ENCODE measurements at regions not wholly inside any gene's neighbourhood (a gene's known extent, or its start where the extent isn't known, plus 50 kb on each side); places are given as distances from the start of the nearest gene placed in this dataset.

- DNase-seq (ENCODE audit: low read depth): no peak
- no peak for TF ChIP-seq CTCF (IDR thresholded peaks at IDR 0.05; ENCODE audit: low read length, missing control alignments)
- no peak overlapping the region for H3K4me3 ChIP-seq (replicated peaks; ENCODE audit: low read depth, low read length)
Observed at GRCh38 chr14:71383510-71383909, 476.3 kb downstream of the PCNX1 start.

- no peak overlapping the region for H3K4me3 ChIP-seq (replicated peaks; ENCODE audit: low read depth, low read length)
- TF ChIP-seq CTCF (IDR thresholded peaks at IDR 0.05; ENCODE audit: low read length, missing control alignments): no peak
- DNase-seq (ENCODE audit: low read depth): no peak
Observed at GRCh38 chr14:71384007-71384845, 477.0 kb downstream of the PCNX1 start.

GRCh38 chr14:71387753-71388152 is 480.5 kb downstream of the PCNX1 start:
- no peak for DNase-seq (ENCODE audit: low read depth)
- no peak overlapping the region for H3K4me3 ChIP-seq (replicated peaks; ENCODE audit: low read depth, low read length)
- TF ChIP-seq CTCF (IDR thresholded peaks at IDR 0.05; ENCODE audit: low read length, missing control alignments): no peak

GRCh38 chr14:71388336-71388735 is 481.1 kb downstream of the PCNX1 start:
- TF ChIP-seq CTCF (IDR thresholded peaks at IDR 0.05; ENCODE audit: low read length, missing control alignments): no peak
- H3K4me3 ChIP-seq (replicated peaks; ENCODE audit: low read depth, low read length): no peak overlapping the region
- DNase-seq (ENCODE audit: low read depth): no peak

- no peak overlapping the region for H3K4me3 ChIP-seq (replicated peaks; ENCODE audit: low read depth, low read length)
- DNase-seq (ENCODE audit: low read depth): no peak
- TF ChIP-seq CTCF (IDR thresholded peaks at IDR 0.05; ENCODE audit: low read length, missing control alignments): no peak
Observed at GRCh38 chr14:71388862-71389261, 481.6 kb downstream of the PCNX1 start.

GRCh38 chr14:71394386-71394785 is 487.1 kb downstream of the PCNX1 start:
- DNase-seq (ENCODE audit: low read depth): no peak
- H3K4me3 ChIP-seq (replicated peaks; ENCODE audit: low read depth, low read length): no peak overlapping the region
- no peak for TF ChIP-seq CTCF (IDR thresholded peaks at IDR 0.05; ENCODE audit: low read length, missing control alignments)

- no peak for DNase-seq (ENCODE audit: low read depth)
- no peak overlapping the region for H3K4me3 ChIP-seq (replicated peaks; ENCODE audit: low read depth, low read length)
- no peak for TF ChIP-seq CTCF (IDR thresholded peaks at IDR 0.05; ENCODE audit: low read length, missing control alignments)
Observed at GRCh38 chr14:71395151-71395604, 487.9 kb downstream of the PCNX1 start.

Measured in fibroblast of pulmonary artery (primary cell).